HepG2 (cell line): ENCODE measurements at regions not wholly inside any gene's neighbourhood (a gene's known extent, or its start where the extent isn't known, plus 50 kb on each side); places are given as distances from the start of the nearest gene placed in this dataset.

Experiments
- ATAC-seq: fragments of 200-7000 bp; cut with Tn5 transposase; 3 replicates; pipeline ENCODE4 v1.9.1; 2020; ENCODE audit warnings: mild to moderate bottlenecking, moderate library complexity
- BruUV-seq: library from RNA; stranded (reverse); fragments of 400-500 nt; replicated peaks from 2 replicates; lab custom pipeline; 2021; lab: Mats Ljungman, UMichigan
- CTCF ChIA-PET: fragments of 300-600 bp; formaldehyde crosslinking; extraction: SDS; loops from one replicate; lab custom pipeline; 2021; ENCODE audit warnings: low total read pairs, inconsistent platforms, low intra/inter-chr PET ratio; lab: Yijun Ruan, JAX
- POLR2A ChIA-PET: fragments of 350-600 bp; sonication (Branson Sonifier 250); formaldehyde crosslinking; loops from one replicate; lab custom pipeline; 2020; ENCODE audit warnings: antibody characterized with exemption, inconsistent platforms; lab: Yijun Ruan, JAX
- DNase-seq: peaks from one replicate; pipeline ENCODE4 v3.0.0-alpha.2; 2015; ENCODE audit warnings: low spot score
- FAIRE-seq: peaks from 3 replicates; lab custom pipeline; 2011; peaks lifted over from hg19 to GRCh38; lab: Jason Lieb, UNC
- H2AFZ ChIP-seq: one replicate; pipeline ENCODE4 v1.6.1; 2011; ENCODE audit warnings: low read length, inconsistent platforms
- H3K27ac ChIP-seq: fragments of 300-600 bp; 3 replicates; pipeline ENCODE4 v1.8.0; 2011; ENCODE audit warnings: mixed run types, mild to moderate bottlenecking, mixed read lengths, low read length, inconsistent platforms; ENCODE audit not compliant: insufficient read depth; ENCODE audit errors: extremely low read length
- H3K27me3 ChIP-seq, 2 experiments: fragments of 200-600 bp in 1 of 2; 2 replicates in 1 of 2; 3 replicates in 1 of 2; pipeline versions ENCODE4 v1.6.0 to v1.8.0; 2011; ENCODE audit warnings: low read length in 2 of 2, mild to moderate bottlenecking in 2 of 2, moderate library complexity in 2 of 2, inconsistent platforms in 1 of 2; ENCODE audit not compliant: insufficient read depth in 2 of 2, control insufficient read depth in 1 of 2
- H3K36me3 ChIP-seq, 2 experiments: fragments of 200-600 bp in 1 of 2; replicated peaks in 1 of 2; 2 replicates in 1 of 2; 3 replicates in 1 of 2; pipeline versions ENCODE4 v1.5.1 to v1.8.0; 2011; ENCODE audit warnings: low read length in 2 of 2, inconsistent platforms in 1 of 2; ENCODE audit not compliant: insufficient read depth in 2 of 2, control insufficient read depth in 1 of 2
- H3K4me1 ChIP-seq: 2 replicates; pipeline ENCODE4 v1.5.1; 2012; ENCODE audit warnings: low read length, inconsistent platforms; ENCODE audit not compliant: insufficient read depth
- H3K4me2 ChIP-seq: 2 replicates; pipeline ENCODE4 v1.6.0; 2011; ENCODE audit warnings: low read depth, low read length, inconsistent platforms
- H3K4me3 ChIP-seq, 3 experiments: fragments of 200-600 bp in 1 of 3; sonication (generic), shearing (Covaris generic) in 1 of 3; replicated peaks in 1 of 3; 2 replicates each; pipeline ENCODE4 v1.5.1; 2011 to 2016; ENCODE audit warnings: low read length in 3 of 3, inconsistent platforms in 2 of 3, low read depth in 2 of 3, mild to moderate bottlenecking in 2 of 3, control low read depth in 1 of 3, mixed read lengths in 1 of 3; ENCODE audit not compliant: insufficient read depth in 1 of 3
- H3K79me2 ChIP-seq: one replicate; pipeline ENCODE4 v1.6.1; 2011; ENCODE audit warnings: low read length, inconsistent platforms; ENCODE audit not compliant: insufficient read depth
- H3K9ac ChIP-seq: 2 replicates; pipeline ENCODE4 v1.6.0; 2011; ENCODE audit warnings: mild to moderate bottlenecking, low read depth, low read length, inconsistent platforms; ENCODE audit not compliant: insufficient read depth
- H3K9me3 ChIP-seq: 2 replicates; pipeline ENCODE4 v1.5.1; 2012; ENCODE audit warnings: mild to moderate bottlenecking, low read length
- H4K20me1 ChIP-seq: 2 replicates; pipeline ENCODE4 v1.6.0; 2011; ENCODE audit warnings: inconsistent platforms, mild to moderate bottlenecking, low read length, moderate library complexity; ENCODE audit not compliant: insufficient read depth
- ERF ChIP-seq: IDR thresholded peaks from 2 replicates; pipeline ENCODE4 v1.6.1; 2018; ENCODE audit warnings: missing biosample characterization, missing genetic modification reagents
- KLF11 ChIP-seq: IDR thresholded peaks from 2 replicates; pipeline ENCODE4 v1.6.1; 2016; ENCODE audit warnings: missing compliant biosample characterization
- KLF16 ChIP-seq, 2 experiments: sonication (generic) in 1 of 2; formaldehyde crosslinking in 1 of 2; IDR thresholded peaks; 2 replicates each; pipeline versions ENCODE4 v1.6.1 to v1.8.0; 2016 to 2023; ENCODE audit warnings: missing genetic modification reagents in 2 of 2, missing compliant biosample characterization in 1 of 2
- MZF1 ChIP-seq: sonication (generic); formaldehyde crosslinking; IDR thresholded peaks from 2 replicates; pipeline ENCODE4 v1.8.1; 2023; ENCODE audit warnings: mild to moderate bottlenecking, missing genetic modification reagents, borderline replicate concordance
- NFRKB ChIP-seq: fragments of 450-650 bp; IDR thresholded peaks from 2 replicates; pipeline ENCODE4 v1.6.1; 2017
- ZFP82 ChIP-seq: sonication (generic); formaldehyde crosslinking; IDR thresholded peaks from 2 replicates; pipeline ENCODE4 v1.5.1; 2020; ENCODE audit warnings: mild to moderate bottlenecking, missing genetic modification reagents, borderline replicate concordance
- ZNF12 ChIP-seq: sonication (generic); formaldehyde crosslinking; IDR thresholded peaks from 2 replicates; pipeline ENCODE4 v1.5.0; 2020; ENCODE audit warnings: missing genetic modification reagents
- ZNF446 ChIP-seq: sonication (generic); formaldehyde crosslinking; IDR thresholded peaks from 2 replicates; pipeline ENCODE4 v1.5.0; 2020; ENCODE audit warnings: mild to moderate bottlenecking, missing genetic modification reagents
- ZNF567 ChIP-seq: sonication (generic); formaldehyde crosslinking; IDR thresholded peaks from 2 replicates; pipeline ENCODE4 v1.8.1; 2023; ENCODE audit warnings: mild to moderate bottlenecking, missing genetic modification reagents, borderline replicate concordance
- WGBS: methylation state at CpG from one replicate; pipeline ENCODE4 v1.1.6; 2017; ENCODE audit warnings: low lambda C conversion rate; 5-methylcytosine and 5-hydroxymethylcytosine counted together
- in situ Hi-C: cut with HindIII; loops from 2 replicates; pipeline ENCODE4 v1.10.0; 2017; ENCODE audit warnings: low pct_unique_long_range_greater_than_20kb; ENCODE audit not compliant: extremely low pct_ligation_motif_present
- intact Hi-C: fragments of 100-400 bp; cut with micrococcal nuclease; formaldehyde crosslinking; loops from one replicate; pipeline ENCODE4 v1.10.0; 2022; ENCODE audit not compliant: unreplicated experiment
- TF ChIP-seq, protein P1 (sequence below): sonication (generic); formaldehyde crosslinking; IDR thresholded peaks from 2 replicates; pipeline ENCODE4 v1.8.0; 2022; ENCODE audit warnings: missing genetic modification reagents, low read depth, mild to moderate bottlenecking, borderline replicate concordance
- TF ChIP-seq, protein P2 (sequence below): sonication (generic); formaldehyde crosslinking; IDR thresholded peaks from 2 replicates; pipeline ENCODE4 v1.5.0; 2020; ENCODE audit warnings: mild to moderate bottlenecking, missing genetic modification reagents
- TF ChIP-seq, protein P3 (sequence below): sonication (generic); formaldehyde crosslinking; IDR thresholded peaks from 2 replicates; pipeline ENCODE4 v1.8.0; 2022; ENCODE audit warnings: mild to moderate bottlenecking, missing genetic modification reagents, moderate library complexity
- TF ChIP-seq, protein P4 (sequence below): IDR thresholded peaks from 2 replicates; pipeline ENCODE4 v1.6.1; 2016; ENCODE audit warnings: control low read depth
- TF ChIP-seq, protein P5 (sequence below): sonication (generic); formaldehyde crosslinking; IDR thresholded peaks from 2 replicates; pipeline ENCODE4 v1.4.0; 2020; ENCODE audit warnings: missing genetic modification reagents
- TF ChIP-seq, protein P6 (sequence below): sonication (generic); formaldehyde crosslinking; IDR thresholded peaks from 2 replicates; pipeline ENCODE4 v1.4.0; 2020; ENCODE audit warnings: missing genetic modification reagents, borderline replicate concordance

DNA sequence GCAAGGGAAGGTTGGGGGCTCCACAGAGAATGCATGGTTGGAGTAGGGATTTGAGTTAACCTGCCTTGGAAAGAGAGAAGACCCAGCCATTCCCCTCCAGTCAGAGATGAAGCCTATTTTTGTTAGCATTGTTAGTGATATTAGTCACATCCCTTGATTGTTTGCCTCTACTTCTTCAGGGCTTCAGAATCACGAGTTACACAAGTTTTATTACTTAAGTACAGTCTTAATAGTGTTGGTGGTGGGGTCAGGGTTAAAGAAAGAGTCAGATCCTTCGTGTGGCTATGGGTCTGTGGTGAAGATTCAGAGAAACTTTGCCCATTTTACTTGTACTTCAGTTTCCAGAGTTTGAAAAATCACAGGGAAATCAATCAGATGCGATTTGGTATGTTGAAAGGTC is 363.1 kb downstream of the LRIG3 start:
- no TSS peak for BruUV-seq
- no peak overlapping the region for H3K9ac ChIP-seq
- H3K27ac ChIP-seq, result no peak overlapping the region
- no peaks in the 10 kb centered on the region for H3K9me3 ChIP-seq
- H3K4me3 ChIP-seq, result no peak overlapping the region
- FAIRE-seq, result no peak
- no peak for ATAC-seq
- H2AFZ ChIP-seq, result no peak overlapping the region
- no peak for DNase-seq
- ChIA-PET POLR2A (no interaction called here), CTCF (no interaction called here)
- WGBS, result 0% methylated on average over 3 of the region's 3 CpGs
- no peaks in the 10 kb centered on the region for H3K79me2 ChIP-seq
- TF ChIP-seq, protein P1, sequence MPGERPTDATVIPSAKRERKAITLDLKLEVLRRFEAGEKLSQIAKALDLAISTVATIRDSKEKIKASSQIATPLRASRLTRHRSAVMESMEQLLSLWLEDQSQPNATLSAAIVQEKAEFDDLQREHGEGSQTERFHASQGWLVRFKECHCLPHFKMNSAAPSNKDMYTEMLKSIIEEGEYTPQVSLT, result no peak
- TF ChIP-seq ZNF12 (CRISPR knock-in tag) (no peak), KLF11 (no peak), ZFP82 (no peak), ZNF446 (CRISPR knock-in tag) (no peak), ERF (no peak), ZNF567 (CRISPR knock-in tag) (no peak), MZF1 (CRISPR knock-in tag) (no peak), KLF16 (CRISPR knock-in tag; IDR thresholded peaks at IDR 0.05) (no peak), NFRKB (no peak)
- TF ChIP-seq, protein P2, sequence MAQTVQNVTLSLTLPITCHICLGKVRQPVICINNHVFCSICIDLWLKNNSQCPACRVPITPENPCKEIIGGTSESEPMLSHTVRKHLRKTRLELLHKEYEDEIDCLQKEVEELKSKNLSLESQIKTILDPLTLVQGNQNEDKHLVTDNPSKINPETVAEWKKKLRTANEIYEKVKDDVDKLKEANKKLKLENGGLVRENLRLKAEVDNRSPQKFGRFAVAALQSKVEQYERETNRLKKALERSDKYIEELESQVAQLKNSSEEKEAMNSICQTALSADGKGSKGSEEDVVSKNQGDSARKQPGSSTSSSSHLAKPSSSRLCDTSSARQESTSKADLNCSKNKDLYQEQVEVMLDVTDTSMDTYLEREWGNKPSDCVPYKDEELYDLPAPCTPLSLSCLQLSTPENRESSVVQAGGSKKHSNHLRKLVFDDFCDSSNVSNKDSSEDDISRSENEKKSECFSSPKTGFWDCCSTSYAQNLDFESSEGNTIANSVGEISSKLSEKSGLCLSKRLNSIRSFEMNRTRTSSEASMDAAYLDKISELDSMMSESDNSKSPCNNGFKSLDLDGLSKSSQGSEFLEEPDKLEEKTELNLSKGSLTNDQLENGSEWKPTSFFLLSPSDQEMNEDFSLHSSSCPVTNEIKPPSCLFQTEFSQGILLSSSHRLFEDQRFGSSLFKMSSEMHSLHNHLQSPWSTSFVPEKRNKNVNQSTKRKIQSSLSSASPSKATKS, result no peak
- TF ChIP-seq, protein P3, sequence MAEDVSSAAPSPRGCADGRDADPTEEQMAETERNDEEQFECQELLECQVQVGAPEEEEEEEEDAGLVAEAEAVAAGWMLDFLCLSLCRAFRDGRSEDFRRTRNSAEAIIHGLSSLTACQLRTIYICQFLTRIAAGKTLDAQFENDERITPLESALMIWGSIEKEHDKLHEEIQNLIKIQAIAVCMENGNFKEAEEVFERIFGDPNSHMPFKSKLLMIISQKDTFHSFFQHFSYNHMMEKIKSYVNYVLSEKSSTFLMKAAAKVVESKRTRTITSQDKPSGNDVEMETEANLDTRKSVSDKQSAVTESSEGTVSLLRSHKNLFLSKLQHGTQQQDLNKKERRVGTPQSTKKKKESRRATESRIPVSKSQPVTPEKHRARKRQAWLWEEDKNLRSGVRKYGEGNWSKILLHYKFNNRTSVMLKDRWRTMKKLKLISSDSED, result no peak
- TF ChIP-seq, protein P4, sequence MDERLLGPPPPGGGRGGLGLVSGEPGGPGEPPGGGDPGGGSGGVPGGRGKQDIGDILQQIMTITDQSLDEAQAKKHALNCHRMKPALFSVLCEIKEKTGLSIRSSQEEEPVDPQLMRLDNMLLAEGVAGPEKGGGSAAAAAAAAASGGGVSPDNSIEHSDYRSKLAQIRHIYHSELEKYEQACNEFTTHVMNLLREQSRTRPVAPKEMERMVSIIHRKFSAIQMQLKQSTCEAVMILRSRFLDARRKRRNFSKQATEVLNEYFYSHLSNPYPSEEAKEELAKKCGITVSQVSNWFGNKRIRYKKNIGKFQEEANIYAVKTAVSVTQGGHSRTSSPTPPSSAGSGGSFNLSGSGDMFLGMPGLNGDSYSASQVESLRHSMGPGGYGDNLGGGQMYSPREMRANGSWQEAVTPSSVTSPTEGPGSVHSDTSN (CRISPR knock-in tag), result no peak
- TF ChIP-seq, protein P5, sequence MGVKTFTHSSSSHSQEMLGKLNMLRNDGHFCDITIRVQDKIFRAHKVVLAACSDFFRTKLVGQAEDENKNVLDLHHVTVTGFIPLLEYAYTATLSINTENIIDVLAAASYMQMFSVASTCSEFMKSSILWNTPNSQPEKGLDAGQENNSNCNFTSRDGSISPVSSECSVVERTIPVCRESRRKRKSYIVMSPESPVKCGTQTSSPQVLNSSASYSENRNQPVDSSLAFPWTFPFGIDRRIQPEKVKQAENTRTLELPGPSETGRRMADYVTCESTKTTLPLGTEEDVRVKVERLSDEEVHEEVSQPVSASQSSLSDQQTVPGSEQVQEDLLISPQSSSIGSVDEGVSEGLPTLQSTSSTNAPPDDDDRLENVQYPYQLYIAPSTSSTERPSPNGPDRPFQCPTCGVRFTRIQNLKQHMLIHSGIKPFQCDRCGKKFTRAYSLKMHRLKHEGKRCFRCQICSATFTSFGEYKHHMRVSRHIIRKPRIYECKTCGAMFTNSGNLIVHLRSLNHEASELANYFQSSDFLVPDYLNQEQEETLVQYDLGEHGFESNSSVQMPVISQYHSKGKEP (CRISPR knock-in tag), result no peak
- TF ChIP-seq, protein P6, sequence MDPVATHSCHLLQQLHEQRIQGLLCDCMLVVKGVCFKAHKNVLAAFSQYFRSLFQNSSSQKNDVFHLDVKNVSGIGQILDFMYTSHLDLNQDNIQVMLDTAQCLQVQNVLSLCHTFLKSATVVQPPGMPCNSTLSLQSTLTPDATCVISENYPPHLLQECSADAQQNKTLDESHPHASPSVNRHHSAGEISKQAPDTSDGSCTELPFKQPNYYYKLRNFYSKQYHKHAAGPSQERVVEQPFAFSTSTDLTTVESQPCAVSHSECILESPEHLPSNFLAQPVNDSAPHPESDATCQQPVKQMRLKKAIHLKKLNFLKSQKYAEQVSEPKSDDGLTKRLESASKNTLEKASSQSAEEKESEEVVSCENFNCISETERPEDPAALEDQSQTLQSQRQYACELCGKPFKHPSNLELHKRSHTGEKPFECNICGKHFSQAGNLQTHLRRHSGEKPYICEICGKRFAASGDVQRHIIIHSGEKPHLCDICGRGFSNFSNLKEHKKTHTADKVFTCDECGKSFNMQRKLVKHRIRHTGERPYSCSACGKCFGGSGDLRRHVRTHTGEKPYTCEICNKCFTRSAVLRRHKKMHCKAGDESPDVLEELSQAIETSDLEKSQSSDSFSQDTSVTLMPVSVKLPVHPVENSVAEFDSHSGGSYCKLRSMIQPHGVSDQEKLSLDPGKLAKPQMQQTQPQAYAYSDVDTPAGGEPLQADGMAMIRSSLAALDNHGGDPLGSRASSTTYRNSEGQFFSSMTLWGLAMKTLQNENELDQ, result no peak
- in situ Hi-C loops (no loop called here), intact Hi-C loops (no loop called here)
- no peaks in the 10 kb centered on the region for H4K20me1 ChIP-seq
- H3K4me2 ChIP-seq, result no peak overlapping the region
- H3K27me3 ChIP-seq, result no peaks in the 10 kb centered on the region
- H3K4me1 ChIP-seq, result no peaks in the 10 kb centered on the region
- H3K36me3 ChIP-seq, result no peaks in the 10 kb centered on the region
